ENCODE measurements at regions not wholly inside any gene's neighbourhood (a gene's known extent, or its start where the extent isn't known, plus 50 kb on each side); places are given as distances from the start of the nearest gene placed in this dataset.
"Not testable (repeated sequence)": the region's sequence is repeated elsewhere in the genome, so short reads cannot be mapped to it uniquely, and the experiment has no call there.

GRCh38 chr7:121540138-121540537 is 144.0 kb upstream of the FAM3C start:
- Histone ChIP-seq H3K4me3 (no peak overlapping the region), H3K9me3 (no peaks in the 10 kb centered on the region), H3K27me3 (ENCODE audit: low read depth) (no peaks in the 10 kb centered on the region), H3K36me3 (no peaks in the 10 kb centered on the region), H3K4me1 (no peaks in the 10 kb centered on the region), H3K27ac (no peak overlapping the region)
- TF ChIP-seq CTCF (IDR thresholded peaks at IDR 0.05) = no peak
- intact Hi-C loops (cut with DNase I) = no loop called here
- DNase-seq (no peak), ATAC-seq (no peak)

GRCh38 chr7:121537031-121537430 is 140.9 kb upstream of the FAM3C start:
- ATAC-seq = no peak
- Histone ChIP-seq H3K4me3 (no peak overlapping the region), H3K4me1 (no peaks in the 10 kb centered on the region), H3K36me3 (no peaks in the 10 kb centered on the region), H3K27me3 (ENCODE audit: low read depth) (no peaks in the 10 kb centered on the region), H3K9me3 (no peaks in the 10 kb centered on the region), H3K27ac (no peak overlapping the region)
- DNase-seq = no peak
- intact Hi-C loops (cut with DNase I) = no loop called here
- TF ChIP-seq CTCF (IDR thresholded peaks at IDR 0.05) = no peak

- Histone ChIP-seq H3K27ac (no peak overlapping the region), H3K4me1 (no peaks in the 10 kb centered on the region), H3K9me3 (no peaks in the 10 kb centered on the region), H3K36me3 (no peaks in the 10 kb centered on the region), H3K4me3 (no peak overlapping the region), H3K27me3 (ENCODE audit: low read depth) (no peaks in the 10 kb centered on the region)
- intact Hi-C loops (cut with DNase I) = no loop called here
- ATAC-seq = no peak
- no peak for DNase-seq
- TF ChIP-seq CTCF (IDR thresholded peaks at IDR 0.05) = no peak
Measured at GRCh38 chr7:121531175-121532070, 135.3 kb upstream of the FAM3C start.

GRCh38 chr7:121530227-121531174 is 134.4 kb upstream of the FAM3C start:
- no peaks in the 10 kb centered on the region for H3K27me3 ChIP-seq (ENCODE audit: low read depth)
- no peaks in the 10 kb centered on the region for H3K4me1 ChIP-seq
- DNase-seq = no peak
- H3K36me3 ChIP-seq = no peaks in the 10 kb centered on the region
- no peak overlapping the region for H3K27ac ChIP-seq
- intact Hi-C loops (cut with DNase I) = no loop called here
- no peak overlapping the region for H3K4me3 ChIP-seq
- TF ChIP-seq CTCF (IDR thresholded peaks at IDR 0.05) = no peak
- peak; percentile 70 to 84 for ATAC-seq
- H3K9me3 ChIP-seq = no peaks in the 10 kb centered on the region

- DNase-seq = no peak
- no peak for ATAC-seq
- TF ChIP-seq CTCF (IDR thresholded peaks at IDR 0.05) = no peak
- Histone ChIP-seq H3K9me3 (no peaks in the 10 kb centered on the region), H3K4me3 (no peak overlapping the region), H3K27me3 (ENCODE audit: low read depth) (no peaks in the 10 kb centered on the region), H3K27ac (no peak overlapping the region), H3K36me3 (no peaks in the 10 kb centered on the region), H3K4me1 (no peaks in the 10 kb centered on the region)
- intact Hi-C loops (cut with DNase I) = no loop called here
Measured at GRCh38 chr7:121529003-121529402, 132.9 kb upstream of the FAM3C start.

GRCh38 chr7:121526210-121526609 is 130.1 kb upstream of the FAM3C start:
- intact Hi-C loops (cut with DNase I) = not testable (repeated sequence)

More at GRCh38 chr7:121526210-121526609, 130.1 kb upstream of the FAM3C start:
- not testable (repeated sequence) for DNase-seq; H3K36me3 ChIP-seq; H3K27ac ChIP-seq; H3K4me3 ChIP-seq; ATAC-seq; H3K9me3 ChIP-seq; H3K4me1 ChIP-seq; H3K27me3 ChIP-seq (ENCODE audit: low read depth)

Measured in lower lobe of right lung (tissue), 2 donors.